Peyer's patch (tissue), 4 donors: ENCODE measurements at regions not wholly inside any gene's neighbourhood (a gene's known extent, or its start where the extent isn't known, plus 50 kb on each side); places are given as distances from the start of the nearest gene placed in this dataset.

Experiments
- CTCF ChIP-seq, 6 experiments: fragments of 450-650 bp in 4 of 6; fragments of 200-600 bp in 2 of 6; sonication (generic) in 1 of 6; IDR thresholded peaks; one replicate each; pipeline ENCODE4 v1.5.1; 2017 to 2019; ENCODE audit warnings: antibody characterized with exemption in 6 of 6, mild to moderate bottlenecking in 3 of 6, moderate library complexity in 1 of 6
- POLR2A ChIP-seq, 2 donors: fragments of 450-650 bp; IDR thresholded peaks; one replicate each; pipeline ENCODE4 v1.5.1; 2017; ENCODE audit warnings: antibody characterized with exemption in 2 of 2, mild to moderate bottlenecking in 2 of 2, moderate library complexity in 2 of 2

- TF ChIP-seq CTCF (IDR thresholded peaks at IDR 0.05) (no peak), POLR2A (IDR thresholded peaks at IDR 0.05) (no peak)
Measured at GRCh38 chr18:56257205-56257604, 381.2 kb downstream of the TXNL1 start.
